ENCODE measurements at regions not wholly inside any gene's neighbourhood (a gene's known extent, or its start where the extent isn't known, plus 50 kb on each side); places are given as distances from the start of the nearest gene placed in this dataset.

GRCh38 chr10:128610113-128610512, 483.9 kb upstream of the MKI67 start:
- TF ChIP-seq POLR2A (IDR thresholded peaks at IDR 0.05; ENCODE audit: low read depth, low read length) (no peak), PAX5 (IDR thresholded peaks at IDR 0.05; ENCODE audit: insufficient read depth, low read length, severe bottlenecking) (no peak), TAF1 (IDR thresholded peaks at IDR 0.05; ENCODE audit: low read depth, low read length) (no peak), POLR2AphosphoS5 (IDR thresholded peaks at IDR 0.05; ENCODE audit: low read depth, low read length) (no peak), SPI1 (IDR thresholded peaks at IDR 0.05; ENCODE audit: low read depth, low read length) (no peak), POU2F2 (IDR thresholded peaks at IDR 0.05; ENCODE audit: low read depth, low read length) (no peak)

Data from GM12891 (cell line).